H1 (cell line): ENCODE measurements at regions not wholly inside any gene's neighbourhood (a gene's known extent, or its start where the extent isn't known, plus 50 kb on each side); places are given as distances from the start of the nearest gene placed in this dataset.

Experiments used
- CHD2 ChIP-seq: IDR thresholded peaks from 2 replicates; pipeline ENCODE4 v1.6.1; 2012; ENCODE audit warnings: low read length, improper control_type of control experiment
- TAF1 ChIP-seq: IDR thresholded peaks from 2 replicates; pipeline ENCODE4 v1.6.1; 2011; ENCODE audit warnings: mild to moderate bottlenecking, low read depth, low read length
- TF ChIP-seq, protein P1 (sequence below), 3 experiments: IDR thresholded peaks; 1 replicate in 2 of 3; 2 replicates in 1 of 3; pipeline versions ENCODE4 v1.5.1 to v1.6.1; 2011; ENCODE audit warnings: low read length in 3 of 3, mild to moderate bottlenecking in 3 of 3, inconsistent platforms in 2 of 3, low read depth in 1 of 3, moderate library complexity in 1 of 3; ENCODE audit not compliant: insufficient read depth in 1 of 3; ENCODE audit errors: control extremely low read depth in 1 of 3

DNA sequence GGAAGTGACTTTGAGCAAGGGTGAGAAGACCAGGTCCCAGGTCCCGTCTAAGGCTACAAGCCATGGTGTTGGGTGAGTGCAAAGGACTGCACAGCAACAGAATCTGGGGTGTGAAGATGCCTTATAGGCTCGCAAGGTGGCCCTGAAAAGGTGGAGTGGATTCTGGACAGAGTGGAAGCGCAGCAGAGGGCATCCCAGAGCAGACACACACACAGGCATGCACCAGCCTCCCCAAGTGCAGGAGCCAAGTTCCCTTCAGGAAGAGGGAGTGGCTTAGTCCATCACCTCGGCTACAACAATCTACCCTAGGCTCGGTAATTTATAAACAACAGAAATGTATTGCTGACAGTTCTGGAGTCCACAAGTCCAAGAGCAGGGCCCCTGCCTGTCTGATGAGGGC is 180.1 kb upstream of the PDE10A start:
- no peak for TF ChIP-seq CHD2
- TF ChIP-seq TAF1 = no peak
- TF ChIP-seq, protein P1, sequence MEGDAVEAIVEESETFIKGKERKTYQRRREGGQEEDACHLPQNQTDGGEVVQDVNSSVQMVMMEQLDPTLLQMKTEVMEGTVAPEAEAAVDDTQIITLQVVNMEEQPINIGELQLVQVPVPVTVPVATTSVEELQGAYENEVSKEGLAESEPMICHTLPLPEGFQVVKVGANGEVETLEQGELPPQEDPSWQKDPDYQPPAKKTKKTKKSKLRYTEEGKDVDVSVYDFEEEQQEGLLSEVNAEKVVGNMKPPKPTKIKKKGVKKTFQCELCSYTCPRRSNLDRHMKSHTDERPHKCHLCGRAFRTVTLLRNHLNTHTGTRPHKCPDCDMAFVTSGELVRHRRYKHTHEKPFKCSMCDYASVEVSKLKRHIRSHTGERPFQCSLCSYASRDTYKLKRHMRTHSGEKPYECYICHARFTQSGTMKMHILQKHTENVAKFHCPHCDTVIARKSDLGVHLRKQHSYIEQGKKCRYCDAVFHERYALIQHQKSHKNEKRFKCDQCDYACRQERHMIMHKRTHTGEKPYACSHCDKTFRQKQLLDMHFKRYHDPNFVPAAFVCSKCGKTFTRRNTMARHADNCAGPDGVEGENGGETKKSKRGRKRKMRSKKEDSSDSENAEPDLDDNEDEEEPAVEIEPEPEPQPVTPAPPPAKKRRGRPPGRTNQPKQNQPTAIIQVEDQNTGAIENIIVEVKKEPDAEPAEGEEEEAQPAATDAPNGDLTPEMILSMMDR (IDR thresholded peaks at IDR 0.05; ENCODE audit: control extremely low read depth in 1 of 3, insufficient read depth in 1 of 3, low read depth in 1 of 3, low read length in 3 of 3) = no peak
